ENCODE measurements at regions not wholly inside any gene's neighbourhood (a gene's known extent, or its start where the extent isn't known, plus 50 kb on each side); places are given as distances from the start of the nearest gene placed in this dataset.

DNA sequence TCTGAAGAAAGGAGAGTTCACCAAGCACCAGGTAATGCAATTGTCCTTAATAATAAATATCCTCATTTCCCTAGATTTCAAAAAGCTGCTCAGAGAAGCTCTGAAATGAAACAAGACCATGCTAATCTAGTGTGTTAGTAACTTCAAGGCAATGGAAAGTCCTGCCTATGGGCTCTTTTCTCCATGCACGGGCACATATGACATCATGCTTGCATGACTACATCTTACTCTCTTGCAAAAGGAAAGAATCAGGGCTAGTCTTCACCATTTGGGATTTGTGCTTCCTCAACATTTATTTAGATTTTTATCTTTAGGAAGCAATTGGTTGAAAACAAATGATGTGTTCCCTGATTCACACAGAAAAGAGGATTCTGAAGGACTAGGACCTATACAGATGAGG lies 204.0 kb upstream of the POU3F3 start:
- TF ChIP-seq, protein P1, sequence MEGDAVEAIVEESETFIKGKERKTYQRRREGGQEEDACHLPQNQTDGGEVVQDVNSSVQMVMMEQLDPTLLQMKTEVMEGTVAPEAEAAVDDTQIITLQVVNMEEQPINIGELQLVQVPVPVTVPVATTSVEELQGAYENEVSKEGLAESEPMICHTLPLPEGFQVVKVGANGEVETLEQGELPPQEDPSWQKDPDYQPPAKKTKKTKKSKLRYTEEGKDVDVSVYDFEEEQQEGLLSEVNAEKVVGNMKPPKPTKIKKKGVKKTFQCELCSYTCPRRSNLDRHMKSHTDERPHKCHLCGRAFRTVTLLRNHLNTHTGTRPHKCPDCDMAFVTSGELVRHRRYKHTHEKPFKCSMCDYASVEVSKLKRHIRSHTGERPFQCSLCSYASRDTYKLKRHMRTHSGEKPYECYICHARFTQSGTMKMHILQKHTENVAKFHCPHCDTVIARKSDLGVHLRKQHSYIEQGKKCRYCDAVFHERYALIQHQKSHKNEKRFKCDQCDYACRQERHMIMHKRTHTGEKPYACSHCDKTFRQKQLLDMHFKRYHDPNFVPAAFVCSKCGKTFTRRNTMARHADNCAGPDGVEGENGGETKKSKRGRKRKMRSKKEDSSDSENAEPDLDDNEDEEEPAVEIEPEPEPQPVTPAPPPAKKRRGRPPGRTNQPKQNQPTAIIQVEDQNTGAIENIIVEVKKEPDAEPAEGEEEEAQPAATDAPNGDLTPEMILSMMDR (IDR thresholded peaks at IDR 0.05): no peak
- TF ChIP-seq POLR2A (IDR thresholded peaks at IDR 0.05): no peak
